SU-DHL-6 (cell line): ENCODE measurements at regions not wholly inside any gene's neighbourhood (a gene's known extent, or its start where the extent isn't known, plus 50 kb on each side); places are given as distances from the start of the nearest gene placed in this dataset.

Experiments used
- H2AFZ ChIP-seq: fragments of 200-600 bp; sonication (generic); 2 replicates; pipeline ENCODE4 v1.6.1; 2014; ENCODE audit warnings: low read depth, mild to moderate bottlenecking, moderate library complexity, mixed read lengths, antibody characterized with exemption, low read length; ENCODE audit not compliant: severe bottlenecking
- H3F3A ChIP-seq: fragments of 200-600 bp; shearing (Covaris generic); 2 replicates; pipeline ENCODE4 v1.6.0; 2016; ENCODE audit warnings: antibody characterized with exemption, mild to moderate bottlenecking; ENCODE audit not compliant: insufficient read depth
- H3K27ac ChIP-seq: fragments of 200-600 bp; sonication (generic); 2 replicates; pipeline ENCODE4 v1.5.1; 2016; ENCODE audit warnings: low read depth, mild to moderate bottlenecking, low read length, moderate library complexity, mixed read lengths
- H3K27me3 ChIP-seq: fragments of 200-600 bp; sonication (generic), shearing (Covaris generic); 2 replicates; pipeline ENCODE4 v1.6.0; 2014; ENCODE audit warnings: mild to moderate bottlenecking, low read length
- H3K36me3 ChIP-seq: fragments of 200-600 bp; sonication (generic); 2 replicates; pipeline ENCODE4 v1.6.1; 2014; ENCODE audit warnings: mild to moderate bottlenecking, low read length, mixed read lengths
- H3K4me2 ChIP-seq: fragments of 300-600, 200-600 bp; shearing (Covaris generic), sonication (generic); 2 replicates; pipeline ENCODE4 v1.6.0; 2014; ENCODE audit warnings: low read length, low read depth, mild to moderate bottlenecking; ENCODE audit not compliant: poor library complexity, severe bottlenecking
- H3K4me3 ChIP-seq: fragments of 200-600 bp; sonication (generic); 2 replicates; pipeline ENCODE4 v1.5.1; 2014; ENCODE audit warnings: antibody characterized with exemption, low read length, mild to moderate bottlenecking, mixed read lengths; ENCODE audit not compliant: insufficient read depth, poor library complexity, severe bottlenecking
- H3K79me2 ChIP-seq: fragments of 200-600 bp; sonication (generic); 2 replicates; pipeline ENCODE4 v1.6.1; 2014; ENCODE audit warnings: mild to moderate bottlenecking, low read length, moderate library complexity; ENCODE audit not compliant: insufficient read depth
- H3K9ac ChIP-seq: fragments of 200-600 bp; sonication (generic); 2 replicates; pipeline ENCODE4 v1.7.0; 2014; ENCODE audit warnings: mild to moderate bottlenecking, low read length
- H3K9me2 ChIP-seq: fragments of 200-600 bp; sonication (generic); replicated peaks from 2 replicates; pipeline ENCODE4 v1.6.1; 2014; ENCODE audit warnings: low read length; ENCODE audit not compliant: insufficient read depth
- H3K9me3 ChIP-seq: fragments of 200-600 bp; sonication (generic); 2 replicates; pipeline ENCODE4 v1.6.1; 2014; ENCODE audit warnings: low read length, mixed read lengths; ENCODE audit not compliant: insufficient read depth
- H4K20me1 ChIP-seq: fragments of 200-600 bp; sonication (generic); 2 replicates; pipeline ENCODE4 v1.6.1; 2014; ENCODE audit warnings: low read depth, mild to moderate bottlenecking, antibody characterized with exemption, low read length, moderate library complexity, mixed read lengths
- CTCF ChIP-seq: fragments of 200-600 bp; sonication (generic); IDR thresholded peaks from one replicate; pipeline ENCODE4 v1.5.1; 2017; ENCODE audit warnings: antibody characterized with exemption, mild to moderate bottlenecking, low read length, moderate library complexity; ENCODE audit not compliant: insufficient read depth, poor library complexity, severe bottlenecking
- EZH2phosphoT487 ChIP-seq: fragments of 200-600 bp; sonication (generic), shearing (Covaris generic); conservative IDR thresholded peaks from 2 replicates; pipeline ENCODE4 v1.6.1; 2018; ENCODE audit warnings: mild to moderate bottlenecking, antibody characterized with exemption, low read length, moderate library complexity, mixed read lengths

GRCh38 chr2:41949091-41949882, 98.5 kb upstream of the PKDCC start:
- Histone ChIP-seq H3K27me3 (0 out of 2 replicates have a peak, but pooled peaks cover 3% of the 10 kb centered on the region), H3K79me2 (no peaks in the 10 kb centered on the region), H2AFZ (no peak overlapping the region), H3K27ac (no peak overlapping the region), H3K9me2 (no peaks in the 10 kb centered on the region), H4K20me1 (no peaks in the 10 kb centered on the region), H3K4me2 (no peak overlapping the region), H3K4me3 (no peak overlapping the region), H3K36me3 (no peaks in the 10 kb centered on the region), H3K9me3 (no peaks in the 10 kb centered on the region), H3F3A (no peaks in the 10 kb centered on the region), H3K9ac (no peak overlapping the region)
- no peak for TF ChIP-seq CTCF
- TF ChIP-seq EZH2phosphoT487: no peak

DNA sequence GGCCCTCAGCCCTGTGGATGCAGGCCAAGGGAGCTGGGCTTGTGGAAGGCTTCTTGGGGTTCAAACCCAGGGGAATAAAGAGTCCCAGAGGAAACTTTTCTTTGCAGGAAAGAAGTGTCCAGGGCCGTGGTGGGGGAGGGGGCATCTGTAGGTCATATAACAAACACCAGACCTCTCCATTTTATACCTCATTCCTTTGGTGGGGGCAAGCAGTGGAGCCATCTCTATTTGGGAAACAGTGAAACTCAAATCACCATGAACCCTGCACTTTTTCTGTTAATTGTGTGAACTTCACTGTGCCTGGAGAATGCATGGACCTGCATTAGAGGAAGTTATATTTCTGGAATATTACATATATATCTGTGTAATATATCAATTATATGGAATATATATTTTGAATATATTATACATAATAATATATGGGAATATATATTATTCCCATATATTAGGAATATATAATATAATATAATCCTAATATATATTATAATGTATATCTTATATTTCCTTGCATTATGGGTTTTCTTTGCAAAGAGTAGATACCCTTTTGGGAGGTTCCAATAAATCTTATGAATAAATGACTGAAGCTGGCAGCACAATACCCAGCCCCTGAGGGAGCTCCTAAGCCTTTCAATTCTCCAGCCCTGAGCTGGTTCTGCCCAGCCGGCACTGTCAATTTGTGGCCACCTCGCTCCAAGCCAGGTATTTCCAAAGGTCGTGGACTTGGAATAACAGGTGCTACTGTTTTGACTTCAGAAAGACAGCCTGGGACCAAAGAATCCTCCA, 97.7 kb upstream of the PKDCC start:
- Histone ChIP-seq H3F3A (no peaks in the 10 kb centered on the region), H3K36me3 (no peaks in the 10 kb centered on the region), H2AFZ (no peak overlapping the region), H3K4me3 (no peak overlapping the region), H3K27ac (no peak overlapping the region), H3K9me3 (no peaks in the 10 kb centered on the region), H3K27me3 (0 out of 2 replicates have a peak, but pooled peaks cover 3% of the 10 kb centered on the region), H4K20me1 (no peaks in the 10 kb centered on the region), H3K79me2 (no peaks in the 10 kb centered on the region), H3K9me2 (no peaks in the 10 kb centered on the region), H3K4me2 (no peak overlapping the region), H3K9ac (no peak overlapping the region)
- no peak for TF ChIP-seq EZH2phosphoT487
- TF ChIP-seq CTCF: no peak

- H3F3A ChIP-seq: no peaks in the 10 kb centered on the region
- H3K9ac ChIP-seq: no peak overlapping the region
- H3K4me2 ChIP-seq: no peak overlapping the region
- no peaks in the 10 kb centered on the region for H3K36me3 ChIP-seq
- 0 out of 2 replicates have a peak, but pooled peaks cover 1% of the 10 kb centered on the region for H3K27me3 ChIP-seq
- no peak overlapping the region for H3K4me3 ChIP-seq
- H3K27ac ChIP-seq: no peak overlapping the region
- no peak for TF ChIP-seq CTCF
- TF ChIP-seq EZH2phosphoT487: no peak
- no peaks in the 10 kb centered on the region for H4K20me1 ChIP-seq
- H3K9me3 ChIP-seq: no peaks in the 10 kb centered on the region
- no peaks in the 10 kb centered on the region for H3K9me2 ChIP-seq
- H2AFZ ChIP-seq: no peak overlapping the region
- H3K79me2 ChIP-seq: no peaks in the 10 kb centered on the region
Observed at GRCh38 chr2:41950666-41950960, 97.2 kb upstream of the PKDCC start.
